ENCODE measurements at regions not wholly inside any gene's neighbourhood (a gene's known extent, or its start where the extent isn't known, plus 50 kb on each side); places are given as distances from the start of the nearest gene placed in this dataset.

GRCh38 chr18:37639846-37640245 lies 74.2 kb upstream of the CELF4 start:
- TF ChIP-seq, protein P1, sequence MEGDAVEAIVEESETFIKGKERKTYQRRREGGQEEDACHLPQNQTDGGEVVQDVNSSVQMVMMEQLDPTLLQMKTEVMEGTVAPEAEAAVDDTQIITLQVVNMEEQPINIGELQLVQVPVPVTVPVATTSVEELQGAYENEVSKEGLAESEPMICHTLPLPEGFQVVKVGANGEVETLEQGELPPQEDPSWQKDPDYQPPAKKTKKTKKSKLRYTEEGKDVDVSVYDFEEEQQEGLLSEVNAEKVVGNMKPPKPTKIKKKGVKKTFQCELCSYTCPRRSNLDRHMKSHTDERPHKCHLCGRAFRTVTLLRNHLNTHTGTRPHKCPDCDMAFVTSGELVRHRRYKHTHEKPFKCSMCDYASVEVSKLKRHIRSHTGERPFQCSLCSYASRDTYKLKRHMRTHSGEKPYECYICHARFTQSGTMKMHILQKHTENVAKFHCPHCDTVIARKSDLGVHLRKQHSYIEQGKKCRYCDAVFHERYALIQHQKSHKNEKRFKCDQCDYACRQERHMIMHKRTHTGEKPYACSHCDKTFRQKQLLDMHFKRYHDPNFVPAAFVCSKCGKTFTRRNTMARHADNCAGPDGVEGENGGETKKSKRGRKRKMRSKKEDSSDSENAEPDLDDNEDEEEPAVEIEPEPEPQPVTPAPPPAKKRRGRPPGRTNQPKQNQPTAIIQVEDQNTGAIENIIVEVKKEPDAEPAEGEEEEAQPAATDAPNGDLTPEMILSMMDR (IDR thresholded peaks at IDR 0.05; ENCODE audit: insufficient read depth, low read length, poor library complexity, severe bottlenecking): no peak
- TF ChIP-seq EZH2phosphoT487 (conservative IDR thresholded peaks at IDR 0.05; ENCODE audit: low read length): no peak
- no peak overlapping the region for H3K4me3 ChIP-seq (ENCODE audit: insufficient read depth, low read length, poor library complexity, severe bottlenecking)
- H3K9me3 ChIP-seq (ENCODE audit: insufficient read depth, low read length): peaks cover 5% of the 10 kb centered on the region; the same call in 1 of the 2 replicates
- no peaks in the 10 kb centered on the region for H3K79me2 ChIP-seq (ENCODE audit: insufficient read depth, low read length)
- H3F3A ChIP-seq (ENCODE audit: insufficient read depth): no peaks in the 10 kb centered on the region
- H3K36me3 ChIP-seq (ENCODE audit: low read length): no peaks in the 10 kb centered on the region
- no peaks in the 10 kb centered on the region for H3K27me3 ChIP-seq (ENCODE audit: low read length)
- H3K9ac ChIP-seq (ENCODE audit: low read length): no peak overlapping the region
- no peaks in the 10 kb centered on the region for H4K20me1 ChIP-seq (ENCODE audit: low read depth, low read length)
- H3K27ac ChIP-seq (ENCODE audit: low read depth, low read length): no peak overlapping the region
- no peak overlapping the region for H2AFZ ChIP-seq (ENCODE audit: low read depth, low read length, severe bottlenecking)
- H3K9me2 ChIP-seq (replicated peaks; ENCODE audit: insufficient read depth, low read length): no peaks in the 10 kb centered on the region
- no peak overlapping the region for H3K4me2 ChIP-seq (ENCODE audit: low read depth, low read length, poor library complexity, severe bottlenecking)

GRCh38 chr18:37637478-37637850 lies 71.9 kb upstream of the CELF4 start:
- Histone ChIP-seq H3F3A (ENCODE audit: insufficient read depth) (no peaks in the 10 kb centered on the region), H3K9me3 (ENCODE audit: insufficient read depth, low read length) (no peaks in the 10 kb centered on the region), H3K9me2 (replicated peaks; ENCODE audit: insufficient read depth, low read length) (no peaks in the 10 kb centered on the region), H4K20me1 (ENCODE audit: low read depth, low read length) (no peaks in the 10 kb centered on the region), H3K27ac (ENCODE audit: low read depth, low read length) (no peak overlapping the region), H3K4me3 (ENCODE audit: insufficient read depth, low read length, poor library complexity, severe bottlenecking) (no peak overlapping the region), H3K79me2 (ENCODE audit: insufficient read depth, low read length) (no peaks in the 10 kb centered on the region), H3K4me2 (ENCODE audit: low read depth, low read length, poor library complexity, severe bottlenecking) (no peak overlapping the region), H3K36me3 (ENCODE audit: low read length) (no peaks in the 10 kb centered on the region), H2AFZ (ENCODE audit: low read depth, low read length, severe bottlenecking) (no peak overlapping the region), H3K9ac (ENCODE audit: low read length) (no peak overlapping the region), H3K27me3 (ENCODE audit: low read length) (no peaks in the 10 kb centered on the region)
- TF ChIP-seq, protein P1 (IDR thresholded peaks at IDR 0.05; ENCODE audit: insufficient read depth, low read length, poor library complexity, severe bottlenecking): no peak
- no peak for TF ChIP-seq EZH2phosphoT487 (conservative IDR thresholded peaks at IDR 0.05; ENCODE audit: low read length)

DNA sequence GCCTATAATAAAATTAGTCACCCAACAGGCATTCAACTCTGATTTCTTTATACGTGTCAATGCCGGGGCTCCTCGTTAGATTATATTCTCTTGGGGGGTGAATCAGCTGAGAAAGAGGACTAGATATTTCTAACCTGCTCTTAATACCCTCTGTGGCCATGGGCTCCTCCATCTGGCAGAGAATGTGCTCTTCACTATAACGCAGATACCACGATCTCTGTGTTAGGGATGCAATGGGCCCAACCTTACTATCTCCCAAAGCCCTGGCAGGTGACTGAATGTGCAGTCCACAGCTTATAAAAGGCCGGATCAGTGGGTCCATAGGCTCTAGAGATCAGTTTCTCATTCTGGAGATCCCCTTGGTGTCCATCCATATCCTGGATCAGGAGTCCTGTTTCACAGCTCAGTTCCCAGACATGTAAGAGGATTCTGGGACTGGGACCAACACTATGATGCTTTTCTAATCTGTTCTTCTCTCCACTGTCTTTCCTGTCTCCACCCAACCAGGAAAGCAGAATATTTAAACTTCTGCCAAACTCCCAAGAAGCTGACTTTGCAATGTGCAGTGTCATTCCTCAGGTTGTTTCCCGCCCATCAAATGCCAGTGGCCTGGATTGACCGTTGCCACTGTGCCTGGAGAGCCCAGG lies 71.4 kb upstream of the CELF4 start:
- Histone ChIP-seq H3K9me2 (replicated peaks; ENCODE audit: insufficient read depth, low read length) (no peaks in the 10 kb centered on the region), H3K9me3 (ENCODE audit: insufficient read depth, low read length) (no peaks in the 10 kb centered on the region), H3K79me2 (ENCODE audit: insufficient read depth, low read length) (no peaks in the 10 kb centered on the region), H4K20me1 (ENCODE audit: low read depth, low read length) (no peaks in the 10 kb centered on the region), H3K27me3 (ENCODE audit: low read length) (no peaks in the 10 kb centered on the region), H3K27ac (ENCODE audit: low read depth, low read length) (no peak overlapping the region), H3K4me2 (ENCODE audit: low read depth, low read length, poor library complexity, severe bottlenecking) (no peak overlapping the region), H3K4me3 (ENCODE audit: insufficient read depth, low read length, poor library complexity, severe bottlenecking) (no peak overlapping the region), H3K36me3 (ENCODE audit: low read length) (no peaks in the 10 kb centered on the region), H3K9ac (ENCODE audit: low read length) (no peak overlapping the region), H2AFZ (ENCODE audit: low read depth, low read length, severe bottlenecking) (no peak overlapping the region), H3F3A (ENCODE audit: insufficient read depth) (no peaks in the 10 kb centered on the region)
- TF ChIP-seq, protein P1 (IDR thresholded peaks at IDR 0.05; ENCODE audit: insufficient read depth, low read length, poor library complexity, severe bottlenecking): no peak

Data from SU-DHL-6 (cell line).